ENCODE measurements at regions not wholly inside any gene's neighbourhood (a gene's known extent, or its start where the extent isn't known, plus 50 kb on each side); places are given as distances from the start of the nearest gene placed in this dataset.

- TF ChIP-seq CTCF (IDR thresholded peaks at IDR 0.05) (no peak), POLR2A (IDR thresholded peaks at IDR 0.05) (no peak)
Observed at GRCh38 chr5:12230659-12231058, 326.4 kb upstream of the CTNND2 start.

Measured in sigmoid colon (tissue), 3 donors.